GM23338 (cell line): ENCODE measurements at regions not wholly inside any gene's neighbourhood (a gene's known extent, or its start where the extent isn't known, plus 50 kb on each side); places are given as distances from the start of the nearest gene placed in this dataset.

Experiments used
- ATAC-seq: fragments of 200-7000 bp; cut with Tn5 transposase; 3 replicates; pipeline ENCODE4 v1.9.1; 2020
- DNase-seq: peaks from one replicate; pipeline ENCODE4 v3.0.0-alpha.2; 2015; ENCODE audit warnings: low spot score
- H2AFZ ChIP-seq: fragments of 200-600 bp; sonication (generic); 2 replicates; pipeline ENCODE4 v1.8.0; 2016; ENCODE audit warnings: antibody characterized with exemption, mild to moderate bottlenecking, moderate library complexity
- H3F3A ChIP-seq: fragments of 200-600 bp; sonication (generic); replicated peaks from 2 replicates; pipeline ENCODE4 v1.8.0; 2017; ENCODE audit warnings: antibody characterized with exemption, mixed run types, low read depth
- H3K27ac ChIP-seq: fragments of 200-600 bp; sonication (generic); 2 replicates; pipeline ENCODE4 v1.6.1; 2016; ENCODE audit warnings: low read depth
- H3K27me3 ChIP-seq: fragments of 200-600 bp; sonication (generic); 2 replicates; pipeline ENCODE4 v1.8.0; 2016; ENCODE audit warnings: mild to moderate bottlenecking, mixed run types, moderate library complexity; ENCODE audit not compliant: insufficient read depth
- H3K36me3 ChIP-seq: fragments of 200-600 bp; sonication (generic); 2 replicates; pipeline ENCODE4 v1.8.0; 2016; ENCODE audit warnings: mild to moderate bottlenecking; ENCODE audit not compliant: insufficient read depth
- H3K4me1 ChIP-seq: fragments of 200-600 bp; sonication (generic); 2 replicates; pipeline ENCODE4 v1.8.0; 2016; ENCODE audit warnings: mild to moderate bottlenecking, moderate library complexity; ENCODE audit not compliant: insufficient read depth
- H3K4me2 ChIP-seq: fragments of 200-600 bp; sonication (generic); 2 replicates; pipeline ENCODE4 v1.7.1; 2017; ENCODE audit warnings: mixed run types
- H3K4me3 ChIP-seq: fragments of 200-600 bp; sonication (generic); 2 replicates; pipeline ENCODE4 v1.6.1; 2016; ENCODE audit warnings: mixed run types
- H3K79me2 ChIP-seq: fragments of 200-600 bp; sonication (generic); replicated peaks from 2 replicates; pipeline ENCODE4 v1.8.0; 2017; ENCODE audit warnings: mild to moderate bottlenecking; ENCODE audit not compliant: insufficient read depth
- H3K9me2 ChIP-seq: fragments of 200-600 bp; sonication (generic); 2 replicates; pipeline ENCODE4 v1.8.0; 2017; ENCODE audit not compliant: insufficient read depth
- H4K20me1 ChIP-seq: fragments of 200-600 bp; sonication (generic); replicated peaks from 2 replicates; pipeline ENCODE4 v1.8.0; 2017; ENCODE audit warnings: mild to moderate bottlenecking; ENCODE audit not compliant: insufficient read depth
- H3K27ac Mint-ChIP-seq: 2 replicates; pipeline ENCODE4 v1.8.0; 2020; ENCODE audit warnings: inconsistent platforms, mild to moderate bottlenecking, moderate library complexity, mixed read lengths
- H3K27me3 Mint-ChIP-seq: 3 replicates; pipeline ENCODE4 v1.8.0; 2022; ENCODE audit warnings: low read depth, mild to moderate bottlenecking, moderate library complexity, mixed read lengths, inconsistent platforms; ENCODE audit not compliant: insufficient read depth, poor library complexity
- H3K36me3 Mint-ChIP-seq: 3 replicates; pipeline ENCODE4 v1.8.0; 2021; ENCODE audit warnings: low read depth, mild to moderate bottlenecking, inconsistent platforms, moderate library complexity, mixed read lengths
- H3K4me1 Mint-ChIP-seq: 3 replicates; pipeline ENCODE4 v1.8.0; 2020; ENCODE audit warnings: mild to moderate bottlenecking, inconsistent platforms, mixed read lengths
- H3K4me3 Mint-ChIP-seq: 3 replicates; pipeline ENCODE4 v1.8.0; 2021; ENCODE audit warnings: moderate library complexity, mild to moderate bottlenecking, inconsistent platforms, mixed read lengths
- H3K9me3 Mint-ChIP-seq: 3 replicates; pipeline ENCODE4 v1.8.0; 2020; ENCODE audit warnings: moderate library complexity, mild to moderate bottlenecking, inconsistent platforms, mixed read lengths
- JUNB ChIP-seq: IDR thresholded peaks from one replicate; pipeline ENCODE4 v1.6.1; 2016; ENCODE audit warnings: antibody characterized with exemption; ENCODE audit not compliant: unreplicated experiment
- POLR2AphosphoS5 ChIP-seq: IDR thresholded peaks from 2 replicates; pipeline ENCODE4 v1.6.1; 2016; ENCODE audit warnings: antibody characterized with exemption, low read depth
- REST ChIP-seq: IDR thresholded peaks from one replicate; pipeline ENCODE4 v1.6.1; 2018; ENCODE audit warnings: antibody characterized with exemption; ENCODE audit not compliant: unreplicated experiment
- ZNF114 ChIP-seq: fragments of 250-450 bp; sonication (Bioruptor Pico); IDR thresholded peaks from 2 replicates; pipeline ENCODE4 v1.5.0; 2020; ENCODE audit warnings: mild to moderate bottlenecking, moderate library complexity
- ZNF331 ChIP-seq: fragments of 250-450 bp; sonication (Bioruptor Pico); IDR thresholded peaks from 2 replicates; pipeline ENCODE4 v1.5.0; 2020; ENCODE audit warnings: low read depth, mild to moderate bottlenecking, moderate library complexity
- ZNF462 ChIP-seq: fragments of 250-450 bp; sonication (Bioruptor Pico); IDR thresholded peaks from 2 replicates; pipeline ENCODE4 v1.5.0; 2020; ENCODE audit warnings: mild to moderate bottlenecking, moderate library complexity

GRCh38 chr10:4066581-4067390, 281.8 kb upstream of the KLF6 start (continued):
- no peak for TF ChIP-seq REST
- no peak for TF ChIP-seq JUNB

- Histone ChIP-seq H3K9me2 (0 out of 2 replicates have a peak, but pooled peaks cover 4% of the 10 kb centered on the region), H3K27me3 (no peaks in the 10 kb centered on the region), H2AFZ (no peak overlapping the region), H3K4me1 (no peaks in the 10 kb centered on the region), H3F3A (no peaks in the 10 kb centered on the region), H3K36me3 (no peaks in the 10 kb centered on the region), H3K27ac (no peak overlapping the region), H4K20me1 (no peaks in the 10 kb centered on the region), H3K4me2 (no peak overlapping the region), H3K4me3 (no peak overlapping the region), H3K79me2 (no peaks in the 10 kb centered on the region)
- ATAC-seq (no peak), DNase-seq (no peak)
- Mint-ChIP-seq H3K4me3 (no peak overlapping the region), H3K36me3 (no peaks in the 10 kb centered on the region), H3K9me3 (no peaks in the 10 kb centered on the region), H3K27ac (no peak overlapping the region), H3K4me1 (no peaks in the 10 kb centered on the region), H3K27me3 (peaks cover 1% of the 10 kb centered on the region)
- TF ChIP-seq REST (no peak), ZNF331 (CRISPR knock-in tag) (no peak), ZNF462 (no peak), JUNB (no peak), POLR2AphosphoS5 (no peak), ZNF114 (no peak)
Observed at GRCh38 chr10:4064489-4064888, 279.5 kb upstream of the KLF6 start.
